ENCODE measurements at regions not wholly inside any gene's neighbourhood (a gene's known extent, or its start where the extent isn't known, plus 50 kb on each side); places are given as distances from the start of the nearest gene placed in this dataset.

- TF ChIP-seq, protein P1, sequence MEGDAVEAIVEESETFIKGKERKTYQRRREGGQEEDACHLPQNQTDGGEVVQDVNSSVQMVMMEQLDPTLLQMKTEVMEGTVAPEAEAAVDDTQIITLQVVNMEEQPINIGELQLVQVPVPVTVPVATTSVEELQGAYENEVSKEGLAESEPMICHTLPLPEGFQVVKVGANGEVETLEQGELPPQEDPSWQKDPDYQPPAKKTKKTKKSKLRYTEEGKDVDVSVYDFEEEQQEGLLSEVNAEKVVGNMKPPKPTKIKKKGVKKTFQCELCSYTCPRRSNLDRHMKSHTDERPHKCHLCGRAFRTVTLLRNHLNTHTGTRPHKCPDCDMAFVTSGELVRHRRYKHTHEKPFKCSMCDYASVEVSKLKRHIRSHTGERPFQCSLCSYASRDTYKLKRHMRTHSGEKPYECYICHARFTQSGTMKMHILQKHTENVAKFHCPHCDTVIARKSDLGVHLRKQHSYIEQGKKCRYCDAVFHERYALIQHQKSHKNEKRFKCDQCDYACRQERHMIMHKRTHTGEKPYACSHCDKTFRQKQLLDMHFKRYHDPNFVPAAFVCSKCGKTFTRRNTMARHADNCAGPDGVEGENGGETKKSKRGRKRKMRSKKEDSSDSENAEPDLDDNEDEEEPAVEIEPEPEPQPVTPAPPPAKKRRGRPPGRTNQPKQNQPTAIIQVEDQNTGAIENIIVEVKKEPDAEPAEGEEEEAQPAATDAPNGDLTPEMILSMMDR (IDR thresholded peaks at IDR 0.05): no peak
- no peak for TF ChIP-seq POLR2A (IDR thresholded peaks at IDR 0.05)
These were observed 392.8 kb upstream of the NDST3 start for GRCh38 chr4:117641519-117641918.

All from Peyer's patch (tissue), 4 donors.